Superior temporal gyrus (tissue), 1 donor: ENCODE measurements at regions not wholly inside any gene's neighbourhood (a gene's known extent, or its start where the extent isn't known, plus 50 kb on each side); places are given as distances from the start of the nearest gene placed in this dataset.

Experiments
- DNase-seq: peaks from one replicate; pipeline ENCODE4 v3.0.0-alpha.2; 2016; ENCODE audit errors: extremely low spot score

- no peak for DNase-seq
Measured at GRCh38 chr4:83724485-83725335, 188.8 kb downstream of the GPAT3 start.

DNA sequence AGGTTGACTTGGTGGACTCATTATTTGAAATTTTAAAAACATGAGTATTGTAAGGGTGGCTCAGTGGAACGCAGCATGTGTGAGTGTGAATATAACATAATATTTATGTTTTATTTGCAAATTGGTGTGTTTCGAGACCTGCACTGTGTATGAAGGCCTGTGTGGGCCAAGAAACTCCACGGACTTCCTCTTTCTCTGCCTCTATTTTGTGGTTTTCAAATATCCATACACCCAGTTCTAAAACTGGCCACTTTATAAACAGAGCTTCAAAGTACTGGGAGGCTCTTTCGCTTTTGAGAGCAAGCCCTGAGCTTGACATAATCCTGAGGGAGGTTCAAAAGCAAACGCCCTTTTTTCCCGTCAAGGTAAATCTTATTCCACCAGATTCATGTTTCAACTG lies 187.7 kb downstream of the GPAT3 start:
- DNase-seq, result no peak

DNA sequence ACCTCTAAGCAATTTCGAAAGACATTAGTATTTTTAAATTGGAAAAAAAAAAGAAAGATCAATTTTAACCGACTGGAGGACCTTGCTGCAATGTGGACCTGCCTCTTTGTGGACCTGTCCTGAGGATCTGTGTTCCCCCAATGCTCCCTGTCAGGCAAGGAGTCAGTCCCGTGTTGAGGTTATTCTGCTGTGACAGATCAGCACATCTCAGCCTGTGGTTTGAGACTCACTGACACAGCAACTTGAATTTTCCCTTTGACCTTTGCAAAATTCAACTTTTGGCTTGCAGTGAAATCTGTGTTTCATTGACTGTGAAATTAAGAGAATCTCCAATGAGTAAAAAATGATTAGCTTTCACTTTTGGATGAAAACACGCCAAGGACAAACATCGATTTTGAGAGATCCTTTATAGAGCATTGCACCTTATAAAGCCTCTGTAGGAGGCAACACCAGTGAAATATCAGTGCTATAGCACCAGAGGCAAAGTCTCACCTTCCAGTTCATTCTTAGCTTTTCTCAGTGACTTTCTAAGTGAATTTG lies 186.9 kb downstream of the GPAT3 start:
- DNase-seq, result no peak

GRCh38 chr4:83716874-83717273 lies 181.0 kb downstream of the GPAT3 start:
- no peak for DNase-seq

GRCh38 chr4:83712890-83713289 lies 177.0 kb downstream of the GPAT3 start:
- no peak for DNase-seq

GRCh38 chr4:83709627-83710026 lies 173.7 kb downstream of the GPAT3 start:
- DNase-seq, result no peak

- no peak for DNase-seq
Measured at GRCh38 chr4:83708500-83709175, 172.7 kb downstream of the GPAT3 start.

GRCh38 chr4:83704786-83705185 lies 168.9 kb downstream of the GPAT3 start:
- no peak for DNase-seq

- DNase-seq, result no peak
Measured at GRCh38 chr4:83703752-83704151, 167.8 kb downstream of the GPAT3 start.

GRCh38 chr4:83701041-83701440 lies 165.1 kb downstream of the GPAT3 start:
- DNase-seq, result no peak

DNA sequence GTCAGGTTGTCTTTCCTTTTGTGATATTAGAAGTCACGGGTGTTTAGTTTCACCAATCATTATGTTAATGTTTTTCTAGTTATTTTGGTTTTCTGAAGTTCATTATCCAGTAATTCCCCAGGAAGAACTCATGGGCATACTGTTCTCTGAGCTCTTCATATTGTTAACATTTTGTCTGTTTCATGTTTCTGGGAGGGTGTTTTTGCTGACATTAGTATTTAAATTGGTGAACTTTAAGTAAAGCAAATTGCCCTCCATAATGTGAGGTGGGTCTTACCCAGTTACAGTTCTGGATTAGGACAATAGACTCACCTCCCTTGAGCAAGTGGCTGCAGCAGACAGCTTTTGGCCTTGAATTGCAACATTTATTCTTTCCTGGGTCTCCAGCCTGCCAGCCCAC lies 163.4 kb downstream of the GPAT3 start:
- DNase-seq, result no peak

- no peak for DNase-seq
Measured at GRCh38 chr4:83692028-83692427, 156.1 kb downstream of the GPAT3 start.

- no peak for DNase-seq
Measured at GRCh38 chr4:83686166-83686565, 150.3 kb downstream of the GPAT3 start.

GRCh38 chr4:83679692-83680091 lies 143.8 kb downstream of the GPAT3 start:
- no peak for DNase-seq

GRCh38 chr4:83679254-83679653 lies 143.3 kb downstream of the GPAT3 start:
- DNase-seq, result no peak

GRCh38 chr4:83677656-83678055 lies 141.7 kb downstream of the GPAT3 start:
- no peak for DNase-seq

DNA sequence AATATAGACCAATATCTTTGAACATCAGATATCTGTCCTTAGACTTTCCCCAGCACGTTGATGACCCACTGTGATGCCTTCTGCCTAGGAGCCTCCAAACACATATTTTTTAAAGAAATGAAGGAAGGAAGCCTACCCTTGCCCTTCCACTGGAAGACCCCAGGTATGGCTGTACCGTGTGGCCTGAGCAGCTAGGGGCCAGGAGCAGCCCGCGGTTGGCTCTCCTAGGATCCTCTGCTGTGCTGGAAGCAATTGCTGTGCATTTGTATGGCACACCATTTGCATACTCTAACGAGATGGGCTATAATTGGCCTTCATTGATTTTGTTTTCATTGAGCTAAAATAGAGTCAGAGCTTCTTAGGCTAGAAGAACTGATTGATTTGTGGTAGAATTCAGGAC lies 128.8 kb downstream of the GPAT3 start:
- DNase-seq, result no peak

GRCh38 chr4:83664071-83664470 lies 128.2 kb downstream of the GPAT3 start:
- DNase-seq, result no peak

GRCh38 chr4:83662204-83662603 lies 126.3 kb downstream of the GPAT3 start:
- DNase-seq, result no peak

DNA sequence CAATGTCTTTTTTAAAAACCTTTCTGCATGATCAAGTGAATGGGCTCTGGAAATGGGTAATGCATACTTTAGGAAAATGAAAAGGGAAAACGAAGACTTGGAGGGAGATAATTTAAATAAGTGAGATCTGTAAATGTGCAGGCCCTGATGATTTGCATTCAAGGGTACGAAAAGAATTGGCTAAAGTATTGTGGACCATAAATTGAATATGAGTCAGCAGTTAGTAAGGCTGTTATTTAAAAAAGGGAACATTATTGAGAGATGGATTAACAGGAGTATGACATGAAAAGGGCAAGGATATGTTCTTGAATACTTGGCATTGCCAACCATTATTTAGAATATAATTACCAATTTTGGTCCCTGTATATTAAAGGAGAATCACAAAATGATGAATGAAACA lies 125.5 kb downstream of the GPAT3 start:
- DNase-seq, result no peak

DNA sequence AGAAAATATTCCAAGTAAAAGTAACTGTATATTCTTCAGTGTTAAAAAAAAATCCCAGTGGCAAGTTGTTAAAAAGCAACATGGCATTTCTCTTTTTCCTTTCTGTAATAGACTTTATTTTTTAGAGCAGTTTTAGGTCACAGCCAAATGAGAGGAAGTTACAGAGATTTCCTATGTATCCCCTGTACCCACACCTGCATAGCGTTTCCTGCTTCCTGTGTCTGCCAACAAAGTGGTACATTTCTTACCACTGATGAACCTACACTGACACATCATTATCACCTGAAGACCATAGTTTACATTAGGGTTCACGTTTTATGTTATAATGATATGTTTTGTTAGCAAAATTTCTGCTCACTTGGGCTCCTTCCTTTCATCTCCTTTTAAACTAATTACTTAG lies 124.7 kb downstream of the GPAT3 start:
- no peak for DNase-seq

- no peak for DNase-seq
Measured at GRCh38 chr4:83658806-83659205, 122.9 kb downstream of the GPAT3 start.

- DNase-seq, result no peak
Measured at GRCh38 chr4:83657336-83657735, 121.4 kb downstream of the GPAT3 start.
